GM08714 (cell line): ENCODE measurements at regions not wholly inside any gene's neighbourhood (a gene's known extent, or its start where the extent isn't known, plus 50 kb on each side); places are given as distances from the start of the nearest gene placed in this dataset.

Experiments used
- H3K4me3 ChIP-seq: fragments of 200-500 bp; sonication (Bioruptor generic); 2 replicates; pipeline ENCODE4 v1.5.1; 2014; ENCODE audit warnings: mild to moderate bottlenecking, low read length, inconsistent platforms
- ZNF274 ChIP-seq: IDR thresholded peaks from 2 replicates; pipeline ENCODE4 v1.6.1; 2012; ENCODE audit warnings: mild to moderate bottlenecking, low read depth, low read length

GRCh38 chr10:31586723-31587638 lies 268.0 kb downstream of the ZEB1 start:
- no peak for TF ChIP-seq ZNF274
- H3K4me3 ChIP-seq: no peak overlapping the region

- no peak overlapping the region for H3K4me3 ChIP-seq
- no peak for TF ChIP-seq ZNF274
Observed at GRCh38 chr10:31584876-31585275, 265.9 kb downstream of the ZEB1 start.

- TF ChIP-seq ZNF274: no peak
- no peak overlapping the region for H3K4me3 ChIP-seq
Observed at GRCh38 chr10:31584098-31584631, 265.1 kb downstream of the ZEB1 start.

- TF ChIP-seq ZNF274: no peak
- H3K4me3 ChIP-seq: no peak overlapping the region
Observed at GRCh38 chr10:31583293-31583692, 264.3 kb downstream of the ZEB1 start.

- TF ChIP-seq ZNF274: no peak
- H3K4me3 ChIP-seq: no peak overlapping the region
Observed at GRCh38 chr10:31582365-31583052, 263.5 kb downstream of the ZEB1 start.

- H3K4me3 ChIP-seq: no peak overlapping the region
- no peak for TF ChIP-seq ZNF274
Observed at GRCh38 chr10:31581741-31582323, 262.8 kb downstream of the ZEB1 start.

- no peak overlapping the region for H3K4me3 ChIP-seq
- no peak for TF ChIP-seq ZNF274
Observed at GRCh38 chr10:31580646-31581045, 261.6 kb downstream of the ZEB1 start.
